ENCODE measurements at regions not wholly inside any gene's neighbourhood (a gene's known extent, or its start where the extent isn't known, plus 50 kb on each side); places are given as distances from the start of the nearest gene placed in this dataset.
A peak's percentile ranks its signal among the peaks of the same experiment; 100 is the strongest.

DNA sequence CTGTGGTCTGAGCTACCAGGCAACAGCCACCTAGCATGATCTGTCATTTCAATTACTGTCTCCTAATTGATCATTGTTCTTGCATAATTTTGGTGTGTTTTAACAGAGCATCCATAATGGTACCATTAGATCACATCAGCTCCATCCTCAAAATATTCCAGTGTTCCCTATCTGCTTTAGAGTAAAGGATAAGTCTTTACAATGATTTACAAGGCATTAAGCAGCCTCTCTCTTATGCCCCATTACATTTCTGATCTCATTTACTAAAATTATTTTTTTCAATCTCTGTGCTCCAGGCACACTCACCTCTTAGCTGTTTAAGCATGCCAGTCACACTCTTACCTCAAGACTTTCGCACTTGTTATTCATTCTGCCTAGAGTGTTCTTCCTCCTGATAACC is 389.9 kb upstream of the PTPRD start:
- Histone ChIP-seq H3K27ac (ENCODE audit: poor library complexity, severe bottlenecking) (no peak overlapping the region), H3K9me3 (ENCODE audit: severe bottlenecking) (peaks cover 2% of the 10 kb centered on the region), H3K4me1 (ENCODE audit: insufficient read depth, poor library complexity, severe bottlenecking) (no peaks in the 10 kb centered on the region), H3K4me3 (ENCODE audit: severe bottlenecking) (no peak overlapping the region), H3K36me3 (ENCODE audit: low read depth) (no peaks in the 10 kb centered on the region), H3K27me3 (ENCODE audit: insufficient read depth, poor library complexity, severe bottlenecking) (peaks cover 10% of the 10 kb centered on the region)
- TF ChIP-seq, protein P1, sequence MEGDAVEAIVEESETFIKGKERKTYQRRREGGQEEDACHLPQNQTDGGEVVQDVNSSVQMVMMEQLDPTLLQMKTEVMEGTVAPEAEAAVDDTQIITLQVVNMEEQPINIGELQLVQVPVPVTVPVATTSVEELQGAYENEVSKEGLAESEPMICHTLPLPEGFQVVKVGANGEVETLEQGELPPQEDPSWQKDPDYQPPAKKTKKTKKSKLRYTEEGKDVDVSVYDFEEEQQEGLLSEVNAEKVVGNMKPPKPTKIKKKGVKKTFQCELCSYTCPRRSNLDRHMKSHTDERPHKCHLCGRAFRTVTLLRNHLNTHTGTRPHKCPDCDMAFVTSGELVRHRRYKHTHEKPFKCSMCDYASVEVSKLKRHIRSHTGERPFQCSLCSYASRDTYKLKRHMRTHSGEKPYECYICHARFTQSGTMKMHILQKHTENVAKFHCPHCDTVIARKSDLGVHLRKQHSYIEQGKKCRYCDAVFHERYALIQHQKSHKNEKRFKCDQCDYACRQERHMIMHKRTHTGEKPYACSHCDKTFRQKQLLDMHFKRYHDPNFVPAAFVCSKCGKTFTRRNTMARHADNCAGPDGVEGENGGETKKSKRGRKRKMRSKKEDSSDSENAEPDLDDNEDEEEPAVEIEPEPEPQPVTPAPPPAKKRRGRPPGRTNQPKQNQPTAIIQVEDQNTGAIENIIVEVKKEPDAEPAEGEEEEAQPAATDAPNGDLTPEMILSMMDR (IDR thresholded peaks at IDR 0.05; ENCODE audit: poor library complexity, severe bottlenecking): no peak
- ATAC-seq (ENCODE audit: low read depth) (no peak), DNase-seq (ENCODE audit: low spot score) (no peak)

DNA sequence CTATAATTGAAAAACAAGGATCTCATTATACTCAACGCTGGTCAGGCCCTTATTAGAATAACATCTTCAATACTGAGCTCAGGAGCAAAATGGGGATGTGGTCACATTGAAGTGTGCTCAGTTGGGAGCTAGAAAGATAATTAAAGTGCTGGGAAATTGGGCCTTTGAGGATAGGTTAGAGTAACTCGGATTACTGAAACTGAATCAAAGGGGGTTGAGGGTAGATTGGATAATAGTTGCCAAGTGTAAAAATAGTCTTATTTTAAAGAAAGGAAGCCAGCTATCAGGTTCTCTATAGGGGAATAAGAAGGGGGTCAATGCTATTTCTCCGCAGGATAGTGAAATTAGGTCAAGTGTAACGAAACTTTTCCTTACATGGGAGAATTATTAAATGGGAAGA is 391.0 kb upstream of the PTPRD start:
- H3K9me3 ChIP-seq (ENCODE audit: severe bottlenecking): peaks cover 2% of the 10 kb centered on the region

DNA sequence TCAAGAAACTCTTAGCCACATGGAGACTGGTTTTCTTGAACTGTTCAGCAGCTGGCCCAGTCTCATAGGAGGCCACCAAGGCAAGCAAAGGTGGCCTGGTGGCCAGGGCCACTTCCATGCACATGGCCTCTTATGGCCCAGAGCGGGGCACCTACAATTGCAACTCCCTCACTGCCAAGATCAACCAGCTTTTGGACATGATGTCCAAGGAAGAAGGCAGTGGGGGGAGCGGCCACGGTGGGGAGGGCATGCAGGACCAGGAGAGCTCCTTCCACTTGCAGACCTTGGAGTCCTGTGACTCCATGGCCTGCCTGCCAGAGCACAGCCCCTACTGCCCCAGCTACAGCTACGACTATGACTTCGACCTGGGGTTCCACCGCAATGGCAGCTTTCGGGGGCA is 398.9 kb upstream of the PTPRD start:
- TF ChIP-seq, protein P1 (IDR thresholded peaks at IDR 0.05; ENCODE audit: poor library complexity, severe bottlenecking): no peak
- Histone ChIP-seq H3K9me3 (ENCODE audit: severe bottlenecking) (no peaks in the 10 kb centered on the region), H3K36me3 (ENCODE audit: low read depth) (no peaks in the 10 kb centered on the region), H3K4me1 (ENCODE audit: insufficient read depth, poor library complexity, severe bottlenecking) (no peaks in the 10 kb centered on the region), H3K4me3 (ENCODE audit: severe bottlenecking) (no peak overlapping the region), H3K27ac (ENCODE audit: poor library complexity, severe bottlenecking) (no peak overlapping the region), H3K27me3 (ENCODE audit: insufficient read depth, poor library complexity, severe bottlenecking) (no peaks in the 10 kb centered on the region)
- ATAC-seq (ENCODE audit: low read depth) (no peak), DNase-seq (ENCODE audit: low spot score) (no peak)

More for the DNA sequence above, 391.0 kb upstream of the PTPRD start:
- Histone ChIP-seq H3K4me1 (ENCODE audit: insufficient read depth, poor library complexity, severe bottlenecking) (no peaks in the 10 kb centered on the region), H3K27me3 (ENCODE audit: insufficient read depth, poor library complexity, severe bottlenecking) (peaks cover 6% of the 10 kb centered on the region), H3K27ac (ENCODE audit: poor library complexity, severe bottlenecking) (no peak overlapping the region), H3K4me3 (ENCODE audit: severe bottlenecking) (no peak overlapping the region), H3K36me3 (ENCODE audit: low read depth) (no peaks in the 10 kb centered on the region)
- ATAC-seq (ENCODE audit: low read depth) (no peak), DNase-seq (ENCODE audit: low spot score) (no peak)
- TF ChIP-seq, protein P1 (IDR thresholded peaks at IDR 0.05; ENCODE audit: poor library complexity, severe bottlenecking): no peak

DNA sequence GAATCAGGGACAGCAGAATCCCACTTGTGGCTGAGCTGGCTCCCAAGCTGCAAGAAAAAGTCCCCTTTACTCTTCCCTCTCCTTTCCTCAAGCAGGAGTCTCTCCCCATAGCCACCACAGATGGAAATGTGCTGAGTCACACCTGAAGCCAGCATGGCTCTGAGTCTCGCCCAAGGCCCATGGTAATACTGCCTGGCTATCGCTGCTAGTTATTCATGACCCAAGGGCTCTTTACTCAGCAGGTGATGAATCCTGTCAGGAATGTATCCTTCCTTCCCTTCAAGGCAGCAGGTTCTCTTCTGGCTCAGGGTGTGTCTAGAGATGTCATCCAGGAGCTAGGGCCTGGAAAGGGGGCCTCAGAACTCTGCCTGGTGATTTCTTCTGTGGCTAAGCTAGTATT is 403.3 kb upstream of the PTPRD start:
- TF ChIP-seq, protein P1 (IDR thresholded peaks at IDR 0.05; ENCODE audit: poor library complexity, severe bottlenecking): no peak
- H3K4me1 ChIP-seq (ENCODE audit: insufficient read depth, poor library complexity, severe bottlenecking): no peaks in the 10 kb centered on the region
- ATAC-seq (ENCODE audit: low read depth) (peak; percentile 68; the same call in 2 of the 3 replicates), DNase-seq (ENCODE audit: low spot score) (no peak)
- H3K4me3 ChIP-seq (ENCODE audit: severe bottlenecking): no peak overlapping the region
- H3K27ac ChIP-seq (ENCODE audit: poor library complexity, severe bottlenecking): no peak overlapping the region
- H3K36me3 ChIP-seq (ENCODE audit: low read depth): no peaks in the 10 kb centered on the region
- H3K27me3 ChIP-seq (ENCODE audit: insufficient read depth, poor library complexity, severe bottlenecking): no peaks in the 10 kb centered on the region
- H3K9me3 ChIP-seq (ENCODE audit: severe bottlenecking): no peaks in the 10 kb centered on the region

DNA sequence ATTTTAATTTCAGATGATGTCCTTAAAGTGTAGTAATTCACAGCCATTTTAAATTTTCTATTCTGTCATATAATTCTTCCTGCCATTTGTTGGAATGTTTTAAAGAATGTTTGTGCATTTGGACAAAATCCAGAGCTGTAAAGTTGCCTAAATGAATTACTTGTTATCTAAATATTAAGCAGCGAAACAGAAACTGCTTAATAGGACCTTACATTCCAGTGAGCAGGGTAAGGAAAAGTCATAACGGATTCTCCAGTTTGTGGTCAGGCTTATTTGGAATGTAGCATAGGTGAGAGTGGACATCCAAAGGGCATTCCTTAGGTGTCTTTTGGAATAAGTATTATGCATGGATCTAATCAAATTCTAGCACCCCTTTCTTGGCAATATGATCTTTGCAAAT is 410.4 kb upstream of the PTPRD start:
- DNase-seq (ENCODE audit: low spot score) (no peak), ATAC-seq (ENCODE audit: low read depth) (no peak)
- no peaks in the 10 kb centered on the region for H3K36me3 ChIP-seq (ENCODE audit: low read depth)
- no peaks in the 10 kb centered on the region for H3K4me1 ChIP-seq (ENCODE audit: insufficient read depth, poor library complexity, severe bottlenecking)
- no peak overlapping the region for H3K4me3 ChIP-seq (ENCODE audit: severe bottlenecking)
- H3K27ac ChIP-seq (ENCODE audit: poor library complexity, severe bottlenecking): no peak overlapping the region
- no peaks in the 10 kb centered on the region for H3K27me3 ChIP-seq (ENCODE audit: insufficient read depth, poor library complexity, severe bottlenecking)
- TF ChIP-seq, protein P1 (IDR thresholded peaks at IDR 0.05; ENCODE audit: poor library complexity, severe bottlenecking): no peak
- H3K9me3 ChIP-seq (ENCODE audit: severe bottlenecking): no peaks in the 10 kb centered on the region

Measured in RWPE2 (cell line).